GM21717 (cell line): ENCODE measurements at regions not wholly inside any gene's neighbourhood (a gene's known extent, or its start where the extent isn't known, plus 50 kb on each side); places are given as distances from the start of the nearest gene placed in this dataset.

Source experiments
- ATAC-seq: cut with Tn5 transposase; IDR thresholded peaks from one replicate; pipeline ENCODE4 v1.9.1; 2021; ENCODE audit warnings: mild to moderate bottlenecking, moderate library complexity; ENCODE audit not compliant: unreplicated experiment

DNA sequence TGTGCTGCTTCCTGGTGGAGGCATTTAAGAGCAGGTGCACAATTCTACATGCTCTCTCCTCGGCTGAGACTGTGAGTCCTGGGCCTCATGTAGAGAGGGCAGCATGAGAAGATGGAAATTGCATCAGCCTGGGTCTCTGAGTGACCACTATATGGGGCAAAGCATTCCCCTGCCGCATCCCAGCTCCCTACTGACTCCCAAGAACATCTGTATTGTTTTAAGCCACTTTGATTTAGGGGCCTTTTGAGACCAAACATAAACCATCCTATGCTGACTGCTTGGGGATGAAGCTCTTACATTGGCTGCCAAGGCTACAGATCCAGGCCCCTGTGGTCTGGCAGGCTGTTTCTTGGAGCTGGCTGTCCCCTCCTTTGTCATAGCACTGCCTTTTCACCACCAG is 101.3 kb upstream of the TBX20 start:
- no peak for ATAC-seq

- ATAC-seq: no peak
These were observed 99.6 kb upstream of the TBX20 start for GRCh38 chr7:35353481-35353880.

GRCh38 chr7:35351466-35351865 is 97.6 kb upstream of the TBX20 start:
- no peak for ATAC-seq

DNA sequence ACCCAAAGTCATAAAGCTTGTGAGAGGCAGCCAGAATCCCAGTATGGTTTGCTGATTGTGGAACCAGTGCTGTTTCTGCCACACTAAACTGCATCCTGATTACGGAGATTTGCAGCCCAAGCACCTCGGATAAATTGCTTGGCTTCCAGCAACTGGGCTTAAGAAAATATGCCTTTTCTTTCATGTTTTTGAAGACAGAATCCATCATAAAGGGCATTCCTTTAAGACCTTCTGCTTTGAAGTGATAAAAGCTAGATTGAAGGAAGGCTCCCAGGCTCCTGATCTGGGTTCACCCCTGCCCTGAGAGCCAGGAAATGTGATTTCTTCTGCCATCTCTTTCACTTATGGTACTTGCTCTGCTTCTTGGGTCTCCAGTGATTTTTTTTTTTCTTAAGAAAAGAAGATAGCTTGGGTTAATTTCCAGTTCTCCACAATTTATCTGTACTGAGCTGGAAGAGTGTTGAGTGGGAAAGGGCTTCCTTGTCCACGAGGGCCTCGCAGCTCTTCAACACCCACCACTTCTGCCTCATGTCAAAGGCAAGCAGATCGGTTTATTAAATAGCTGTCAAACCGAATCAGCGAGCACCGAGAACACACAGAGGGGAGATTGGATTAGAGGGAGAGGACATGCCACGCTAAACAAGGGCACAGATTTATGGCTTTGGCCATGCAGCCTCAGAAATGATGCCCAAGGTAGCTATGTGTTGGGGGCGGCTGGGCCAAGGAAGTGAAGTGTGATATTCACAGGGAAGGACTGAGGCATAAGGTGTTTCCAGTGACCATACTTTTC is 94.9 kb upstream of the TBX20 start:
- ATAC-seq: no peak

- ATAC-seq: no peak
These were observed 88.9 kb upstream of the TBX20 start for GRCh38 chr7:35342786-35343185.

DNA sequence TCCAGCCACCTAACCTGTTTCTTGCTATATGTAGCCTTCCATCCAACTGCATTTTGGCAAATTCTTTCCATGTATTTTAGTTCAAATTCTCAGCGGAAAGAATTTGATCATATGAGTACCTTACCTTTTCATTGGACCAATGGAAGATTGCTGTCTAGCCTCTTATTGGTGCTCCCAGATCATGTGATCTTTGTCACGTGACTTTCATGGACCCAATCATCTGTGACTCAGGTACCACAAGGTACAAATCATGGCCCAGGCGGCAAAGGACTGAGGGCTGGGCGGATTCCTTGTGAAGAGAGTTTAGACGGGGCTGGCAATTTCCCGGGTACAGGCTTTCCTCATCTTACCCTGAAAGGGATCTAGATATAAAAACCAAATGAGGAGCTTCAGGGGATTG is 85.9 kb upstream of the TBX20 start:
- no peak for ATAC-seq

DNA sequence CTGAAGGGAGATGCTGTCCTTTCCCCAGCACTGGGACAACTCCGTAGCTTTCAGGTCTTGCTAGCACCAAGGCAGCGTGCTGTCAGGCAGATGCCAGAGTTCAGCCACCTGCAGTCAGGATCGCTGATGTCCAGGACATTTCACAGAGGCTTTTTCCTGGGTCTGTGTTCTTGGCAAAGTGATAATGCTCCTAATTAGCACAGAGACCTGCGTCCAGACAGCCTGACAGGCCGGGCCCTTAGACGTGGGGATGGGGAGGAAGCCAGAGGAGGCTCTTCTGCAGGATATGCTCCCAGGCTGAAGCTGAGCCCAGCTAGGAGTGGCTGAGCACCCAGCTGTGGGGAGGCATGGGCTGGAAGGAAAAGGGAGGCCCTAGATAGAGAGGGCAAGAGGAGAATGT is 82.5 kb upstream of the TBX20 start:
- no peak for ATAC-seq

DNA sequence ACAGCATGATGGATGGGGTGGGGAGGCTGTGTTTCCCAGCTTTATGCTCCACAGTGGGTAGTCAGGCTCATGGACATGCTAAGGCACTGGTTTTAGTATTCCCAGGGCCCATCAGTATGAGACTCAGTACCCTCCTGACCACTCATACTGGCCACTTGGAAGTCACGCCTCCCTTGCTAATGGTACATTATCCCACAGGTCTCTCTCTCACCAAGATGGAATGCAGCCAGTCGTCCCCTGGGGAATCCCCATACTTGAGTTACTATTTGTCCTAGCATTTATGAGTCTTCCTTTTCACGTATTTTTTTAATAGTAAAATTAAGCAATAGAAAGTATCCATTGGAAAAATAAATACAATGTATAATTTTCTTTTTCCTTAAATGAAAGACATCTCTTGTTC is 80.6 kb upstream of the TBX20 start:
- ATAC-seq: no peak

GRCh38 chr7:35333265-35333664 is 79.4 kb upstream of the TBX20 start:
- no peak for ATAC-seq

DNA sequence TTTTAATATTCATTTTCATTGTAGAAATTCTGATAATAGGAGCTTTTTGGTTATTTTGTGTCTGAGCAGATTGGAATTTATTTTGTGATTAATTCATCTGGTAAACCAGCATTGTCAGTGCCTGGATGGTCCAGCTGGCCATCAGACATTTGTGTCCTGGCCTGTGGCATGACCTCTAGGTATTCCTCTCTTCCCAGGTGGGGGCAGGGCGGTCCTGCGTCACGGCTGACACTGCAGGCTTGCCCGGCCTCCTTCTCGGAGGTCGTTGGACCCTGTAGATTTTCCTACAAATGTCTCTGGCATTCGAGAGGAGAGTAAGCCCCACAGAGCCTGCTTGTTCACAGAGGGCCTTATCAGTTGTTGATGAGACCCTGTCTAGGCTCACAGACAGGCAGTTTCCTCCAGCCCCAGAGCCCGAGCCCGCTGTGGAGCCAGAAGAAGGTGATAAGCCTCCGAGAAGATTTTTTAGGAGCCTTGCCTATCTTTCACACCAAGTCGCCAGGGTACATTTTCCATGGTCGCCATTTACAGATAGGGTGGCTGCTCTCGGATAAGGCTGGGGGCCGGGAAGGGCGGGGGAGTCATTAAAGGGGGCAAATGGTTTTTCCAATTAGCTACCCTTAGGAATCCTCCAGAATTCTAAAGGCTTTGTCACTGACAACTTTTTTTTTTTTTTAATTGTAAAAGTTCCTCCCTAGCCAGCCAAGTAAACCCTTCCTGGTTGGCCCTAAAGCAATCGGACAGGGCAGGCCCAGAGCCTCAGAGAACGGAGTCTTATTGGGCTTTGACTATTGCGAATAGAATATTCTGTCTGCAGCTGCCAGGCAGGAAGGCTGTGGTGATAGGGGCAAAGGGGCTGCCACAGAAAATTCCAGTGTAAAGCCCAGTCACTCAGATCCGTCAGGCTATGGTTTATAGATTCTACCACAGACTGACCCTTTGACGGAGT is 78.1 kb upstream of the TBX20 start:
- no peak for ATAC-seq

- no peak for ATAC-seq
These were observed 75.1 kb upstream of the TBX20 start for GRCh38 chr7:35329026-35329425.

DNA sequence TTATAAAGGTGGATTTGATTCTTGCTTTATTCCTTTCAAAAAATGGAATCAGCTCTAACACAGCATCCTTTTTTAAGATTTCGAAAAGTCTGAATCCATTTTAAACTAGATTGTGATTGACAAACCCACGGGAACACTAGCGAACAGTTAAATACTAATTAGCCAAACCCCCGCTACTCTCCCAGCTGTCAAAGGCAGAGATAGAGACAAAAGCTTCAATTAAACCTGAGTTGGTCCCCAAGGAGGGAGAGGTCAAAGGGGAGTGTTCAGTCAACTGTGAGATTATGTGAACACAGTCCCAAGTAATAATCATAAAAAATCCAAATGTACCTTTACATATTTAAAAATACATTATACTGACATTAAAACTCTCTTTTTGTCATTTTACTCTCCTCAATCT is 65.7 kb upstream of the TBX20 start:
- ATAC-seq: no peak

- no peak for ATAC-seq
These were observed 62.6 kb upstream of the TBX20 start for GRCh38 chr7:35316549-35316948.

GRCh38 chr7:35315517-35315916 is 61.6 kb upstream of the TBX20 start:
- ATAC-seq: no peak

- ATAC-seq: no peak
These were observed 60.5 kb upstream of the TBX20 start for GRCh38 chr7:35314354-35314753.

DNA sequence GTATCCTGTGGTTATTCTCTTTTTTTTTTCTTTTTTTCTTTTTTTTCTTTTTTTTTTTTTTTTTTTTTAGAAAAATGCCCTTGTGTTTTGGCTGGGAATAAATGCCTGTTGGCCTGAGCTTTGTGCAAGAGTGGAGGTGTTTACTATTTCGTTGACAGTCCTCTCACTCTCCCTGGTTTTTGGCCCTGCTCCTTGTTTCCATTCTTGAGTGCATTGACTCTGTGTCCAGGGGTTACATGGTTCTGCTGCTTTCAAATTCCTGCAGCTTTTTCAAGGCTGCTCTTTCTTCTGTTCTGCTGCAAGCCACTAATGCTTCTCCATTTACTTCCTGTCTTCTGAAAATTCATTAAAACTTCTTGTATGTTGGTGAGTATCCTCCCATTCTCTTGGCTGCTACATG is 59.7 kb upstream of the TBX20 start:
- no peak for ATAC-seq
